ENCODE measurements at regions not wholly inside any gene's neighbourhood (a gene's known extent, or its start where the extent isn't known, plus 50 kb on each side); places are given as distances from the start of the nearest gene placed in this dataset.
A peak's percentile ranks its signal among the peaks of the same experiment; 100 is the strongest.

DNA sequence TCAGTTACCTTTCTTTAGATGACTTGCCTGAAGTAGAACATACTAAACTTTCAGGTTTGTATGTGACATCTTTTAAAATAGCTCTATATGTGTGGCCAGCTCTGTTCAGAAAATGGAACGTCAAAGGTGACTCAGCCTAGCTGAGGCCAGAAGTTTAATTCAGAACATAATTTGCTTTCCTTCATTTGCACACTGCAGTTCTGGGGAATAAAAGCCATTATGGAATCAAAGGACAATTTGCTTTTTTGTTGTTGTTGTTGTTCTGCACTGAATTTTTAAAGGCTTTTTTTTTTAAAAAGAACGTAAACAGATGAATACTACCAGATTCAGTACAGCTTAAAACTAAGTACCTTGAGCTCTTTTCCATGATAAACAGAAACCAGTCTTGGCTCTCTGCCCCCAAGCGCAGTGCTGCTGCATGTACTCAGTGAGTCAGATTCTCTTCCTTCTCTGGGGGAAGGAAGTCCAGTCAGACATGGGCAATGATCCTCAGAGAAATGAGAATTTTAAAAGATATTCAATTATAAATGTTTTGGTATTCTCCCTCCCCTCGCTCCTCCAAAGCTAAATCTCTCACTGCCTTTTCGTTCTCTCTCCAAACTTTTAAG lies 644.2 kb downstream of the NOVA1 start:
- DNase-seq: peak; percentile 7 to 35 (median 17)
- Histone ChIP-seq H3K36me3 (no peaks in the 10 kb centered on the region), H3K27ac (no peak overlapping the region), H3K27me3 (no peaks in the 10 kb centered on the region), H3K4me3 (no peak overlapping the region), H3K4me1 (ENCODE audit: insufficient read depth) (no peaks in the 10 kb centered on the region), H3K9me3 (no peaks in the 10 kb centered on the region)
- no peak for TF ChIP-seq EP300 (IDR thresholded peaks at IDR 0.05)
- no peak for TF ChIP-seq POLR2A (IDR thresholded peaks at IDR 0.05)
- TF ChIP-seq, protein P1, sequence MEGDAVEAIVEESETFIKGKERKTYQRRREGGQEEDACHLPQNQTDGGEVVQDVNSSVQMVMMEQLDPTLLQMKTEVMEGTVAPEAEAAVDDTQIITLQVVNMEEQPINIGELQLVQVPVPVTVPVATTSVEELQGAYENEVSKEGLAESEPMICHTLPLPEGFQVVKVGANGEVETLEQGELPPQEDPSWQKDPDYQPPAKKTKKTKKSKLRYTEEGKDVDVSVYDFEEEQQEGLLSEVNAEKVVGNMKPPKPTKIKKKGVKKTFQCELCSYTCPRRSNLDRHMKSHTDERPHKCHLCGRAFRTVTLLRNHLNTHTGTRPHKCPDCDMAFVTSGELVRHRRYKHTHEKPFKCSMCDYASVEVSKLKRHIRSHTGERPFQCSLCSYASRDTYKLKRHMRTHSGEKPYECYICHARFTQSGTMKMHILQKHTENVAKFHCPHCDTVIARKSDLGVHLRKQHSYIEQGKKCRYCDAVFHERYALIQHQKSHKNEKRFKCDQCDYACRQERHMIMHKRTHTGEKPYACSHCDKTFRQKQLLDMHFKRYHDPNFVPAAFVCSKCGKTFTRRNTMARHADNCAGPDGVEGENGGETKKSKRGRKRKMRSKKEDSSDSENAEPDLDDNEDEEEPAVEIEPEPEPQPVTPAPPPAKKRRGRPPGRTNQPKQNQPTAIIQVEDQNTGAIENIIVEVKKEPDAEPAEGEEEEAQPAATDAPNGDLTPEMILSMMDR (IDR thresholded peaks at IDR 0.05): no peak
- intact Hi-C loops (cut with DNase I): no loop called here
- WGBS, 3 donors: 14 to 25% (median 15%) methylated on average over 5 of the region's 5 CpGs

DNA sequence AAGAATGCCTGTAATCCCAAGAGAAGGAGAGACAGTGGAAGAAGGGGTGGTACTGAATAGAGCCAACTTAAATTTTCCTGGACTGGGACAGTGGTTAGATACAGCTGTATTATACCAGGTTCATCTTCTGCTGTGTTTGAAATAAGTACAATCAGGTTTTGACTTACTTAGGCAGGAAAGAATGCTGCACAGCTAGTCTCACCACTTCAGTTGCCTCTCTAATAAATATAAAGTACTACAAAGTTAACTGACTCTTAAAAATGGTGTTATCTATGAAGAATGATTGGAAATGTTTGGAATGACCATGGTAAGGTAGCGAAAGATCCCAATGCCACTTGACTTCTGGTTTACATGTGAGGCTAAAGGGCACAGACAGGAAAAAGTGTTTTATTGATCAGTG lies 652.1 kb downstream of the NOVA1 start:
- Histone ChIP-seq H3K27me3 (no peaks in the 10 kb centered on the region), H3K27ac (no peak overlapping the region), H3K9me3 (no peaks in the 10 kb centered on the region), H3K4me3 (no peak overlapping the region), H3K36me3 (no peaks in the 10 kb centered on the region), H3K4me1 (ENCODE audit: insufficient read depth) (no peaks in the 10 kb centered on the region)
- no peak for DNase-seq
- 78 to 86% (median 80%) methylated on average over 1 of the region's 1 CpG for WGBS, 3 donors
- intact Hi-C loops (cut with DNase I): no loop called here
- TF ChIP-seq, protein P1 (IDR thresholded peaks at IDR 0.05): no peak
- TF ChIP-seq EP300 (IDR thresholded peaks at IDR 0.05) (no peak), POLR2A (IDR thresholded peaks at IDR 0.05) (no peak)

DNA sequence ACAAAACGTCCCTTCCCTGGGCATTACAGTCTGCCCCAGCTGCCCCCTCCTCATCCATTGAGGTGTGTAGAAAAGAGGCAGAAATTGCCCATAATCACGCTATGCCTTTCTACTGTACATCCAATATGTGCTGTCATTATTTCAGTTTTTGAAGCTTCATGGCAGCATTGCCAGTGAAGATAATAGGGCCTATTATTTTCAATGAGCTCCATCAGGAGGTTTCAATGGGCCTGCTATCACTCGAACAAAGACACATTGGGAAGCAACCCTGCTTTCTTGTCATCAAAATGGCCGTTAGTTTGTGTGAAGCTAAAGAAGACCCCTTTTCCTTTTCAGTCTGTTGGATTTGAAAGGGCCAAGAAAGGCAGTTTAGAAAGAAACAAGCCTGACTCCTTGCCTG lies 653.8 kb downstream of the NOVA1 start:
- no peaks in the 10 kb centered on the region for H3K36me3 ChIP-seq
- 78 to 88% (median 81%) methylated on average over 4 of the region's 4 CpGs for WGBS, 3 donors
- no peak for DNase-seq
- no peaks in the 10 kb centered on the region for H3K4me1 ChIP-seq (ENCODE audit: insufficient read depth)
- intact Hi-C loops (cut with DNase I): no loop called here
- no peak overlapping the region for H3K27ac ChIP-seq
- no peak overlapping the region for H3K4me3 ChIP-seq
- no peaks in the 10 kb centered on the region for H3K9me3 ChIP-seq
- H3K27me3 ChIP-seq: no peaks in the 10 kb centered on the region
- TF ChIP-seq POLR2A (IDR thresholded peaks at IDR 0.05): no peak
- TF ChIP-seq, protein P1 (IDR thresholded peaks at IDR 0.05): no peak
- TF ChIP-seq EP300 (IDR thresholded peaks at IDR 0.05): no peak

DNA sequence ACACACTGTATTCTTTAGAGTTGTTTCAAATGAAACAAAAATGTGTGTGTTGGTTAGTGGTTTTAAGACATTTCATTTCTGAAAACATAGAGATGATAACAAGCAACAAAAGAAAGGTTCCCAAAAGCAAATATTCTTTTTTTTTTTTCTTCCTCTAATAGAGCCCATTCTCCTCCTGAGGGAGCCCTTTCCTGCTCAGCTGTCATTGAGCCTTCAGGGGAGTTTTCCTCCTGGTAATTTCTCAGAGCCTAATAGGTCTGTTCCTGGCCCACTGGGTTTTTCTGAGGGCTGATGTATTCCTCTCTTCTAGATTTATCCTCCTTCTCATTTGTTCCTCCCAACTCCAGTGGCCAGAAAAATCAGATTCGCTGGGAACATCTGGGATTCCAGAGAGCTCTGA lies 654.5 kb downstream of the NOVA1 start:
- Histone ChIP-seq H3K9me3 (no peaks in the 10 kb centered on the region), H3K4me1 (ENCODE audit: insufficient read depth) (no peaks in the 10 kb centered on the region), H3K4me3 (no peak overlapping the region), H3K27ac (no peak overlapping the region), H3K27me3 (no peaks in the 10 kb centered on the region), H3K36me3 (no peaks in the 10 kb centered on the region)
- DNase-seq: no peak
- TF ChIP-seq, protein P1 (IDR thresholded peaks at IDR 0.05): no peak
- TF ChIP-seq EP300 (IDR thresholded peaks at IDR 0.05) (no peak), POLR2A (IDR thresholded peaks at IDR 0.05) (no peak)
- intact Hi-C loops (cut with DNase I): no loop called here
- 73 to 89% (median 85%) methylated on average over 1 of the region's 1 CpG for WGBS, 3 donors

Measured in ovary (tissue), 7 donors.